CD8-positive, alpha-beta memory T cell (primary cell): ENCODE measurements at regions not wholly inside any gene's neighbourhood (a gene's known extent, or its start where the extent isn't known, plus 50 kb on each side); places are given as distances from the start of the nearest gene placed in this dataset.

Experiments used
- CTCF ChIA-PET: fragments of 350-600 bp; sonication (Branson Sonifier 250); formaldehyde crosslinking; loops from one replicate; lab custom pipeline; 2021; ENCODE audit warnings: antibody characterized with exemption; lab: Charles Lee
- POLR2A ChIA-PET: fragments of 350-600 bp; sonication (Branson Sonifier 250); formaldehyde crosslinking; loops from one replicate; lab custom pipeline; 2021; ENCODE audit warnings: antibody characterized with exemption; lab: Charles Lee
- DNase-seq, 5 donors: peaks; one replicate each; pipeline versions ENCODE4 v3.0.0 to v3.0.0-alpha.2; 2020 to 2022; ENCODE audit warnings: mixed read lengths in 1 of 5
- H3K27ac ChIP-seq: one replicate; pipeline ENCODE4 v1.7.0; 2013; ENCODE audit warnings: low read depth, mild to moderate bottlenecking, low read length, moderate library complexity
- H3K27me3 ChIP-seq: 2 replicates; pipeline ENCODE4 v1.7.0; 2013; ENCODE audit warnings: low read length, mild to moderate bottlenecking; ENCODE audit not compliant: insufficient read depth, poor library complexity, severe bottlenecking
- H3K36me3 ChIP-seq: 2 replicates; pipeline ENCODE4 v1.7.0; 2013; ENCODE audit warnings: mild to moderate bottlenecking, low read length, moderate library complexity; ENCODE audit not compliant: insufficient read depth
- H3K4me1 ChIP-seq: 2 replicates; pipeline ENCODE4 v1.7.0; 2013; ENCODE audit warnings: mild to moderate bottlenecking, low read length, moderate library complexity; ENCODE audit not compliant: insufficient read depth
- H3K4me3 ChIP-seq: 2 replicates; pipeline ENCODE4 v1.7.0; 2013; ENCODE audit warnings: mild to moderate bottlenecking, low read length
- H3K9me3 ChIP-seq: 2 replicates; pipeline ENCODE4 v1.7.0; 2013; ENCODE audit warnings: mild to moderate bottlenecking, low read length
- H3K27ac Mint-ChIP-seq, 8 donors: one replicate each; pipeline ENCODE4 v1.8.0; 2020 to 2021; ENCODE audit warnings: mixed read lengths in 8 of 8, mild to moderate bottlenecking in 6 of 8, inconsistent platforms in 3 of 8, moderate library complexity in 3 of 8
- H3K27me3 Mint-ChIP-seq, 2 donors: one replicate each; pipeline ENCODE4 v1.8.0; 2020 to 2021; ENCODE audit warnings: mixed read lengths in 2 of 2, mild to moderate bottlenecking in 1 of 2, moderate library complexity in 1 of 2
- H3K36me3 Mint-ChIP-seq, 3 donors: one replicate each; pipeline ENCODE4 v1.8.0; 2020 to 2021; ENCODE audit warnings: mixed read lengths in 3 of 3, inconsistent platforms in 1 of 3, mild to moderate bottlenecking in 1 of 3
- H3K4me1 Mint-ChIP-seq, 3 donors: one replicate each; pipeline ENCODE4 v1.8.0; 2020 to 2021; ENCODE audit warnings: mixed read lengths in 3 of 3, inconsistent platforms in 1 of 3, mild to moderate bottlenecking in 1 of 3
- H3K4me3 Mint-ChIP-seq, 7 donors: one replicate each; pipeline ENCODE4 v1.8.0; 2020 to 2021; ENCODE audit warnings: mixed read lengths in 7 of 7, mild to moderate bottlenecking in 6 of 7, moderate library complexity in 4 of 7, inconsistent platforms in 2 of 7
- H3K9me3 Mint-ChIP-seq, 5 donors: one replicate each; pipeline ENCODE4 v1.8.0; 2020 to 2022; ENCODE audit warnings: mixed read lengths in 5 of 5, mild to moderate bottlenecking in 3 of 5, moderate library complexity in 2 of 5, inconsistent platforms in 1 of 5

GRCh38 chr2:123808243-123808642 lies 216.8 kb upstream of the CNTNAP5 start:
- no peaks in the 10 kb centered on the region for H3K27me3 ChIP-seq
- CTCF ChIA-PET: no interaction called here
- no peak overlapping the region for H3K27ac Mint-ChIP-seq
- H3K36me3 Mint-ChIP-seq: no peaks in the 10 kb centered on the region
- no peaks in the 10 kb centered on the region for H3K4me1 ChIP-seq
- no peaks in the 10 kb centered on the region for H3K9me3 ChIP-seq
- no peaks in the 10 kb centered on the region for H3K4me1 Mint-ChIP-seq
- H3K4me3 ChIP-seq: no peak overlapping the region
- peaks cover 19 to 63% (median 38%) of the 10 kb centered on the region in 5 donors for H3K9me3 Mint-ChIP-seq
- POLR2A ChIA-PET: no interaction called here
- no peak for DNase-seq
- H3K36me3 ChIP-seq: no peaks in the 10 kb centered on the region
- H3K4me3 Mint-ChIP-seq: no peak overlapping the region
- H3K27ac ChIP-seq: no peak overlapping the region
- H3K27me3 Mint-ChIP-seq: no peaks in the 10 kb centered on the region

GRCh38 chr2:123811846-123812245 lies 213.2 kb upstream of the CNTNAP5 start:
- Mint-ChIP-seq H3K27me3 (no peaks in the 10 kb centered on the region), H3K9me3 (peaks cover 9 to 38% (median 25%) of the 10 kb centered on the region in 5 donors)
- CTCF ChIA-PET: no interaction called here

GRCh38 chr2:123816203-123816602 lies 208.9 kb upstream of the CNTNAP5 start:
- Mint-ChIP-seq H3K27me3 (no peaks in the 10 kb centered on the region), H3K4me1 (no peaks in the 10 kb centered on the region), H3K4me3 (no peak overlapping the region), H3K36me3 (no peaks in the 10 kb centered on the region), H3K27ac (no peak overlapping the region), H3K9me3 (peaks cover 6 to 25% (median 12%) of the 10 kb centered on the region in 5 donors)
- H3K4me1 ChIP-seq: no peaks in the 10 kb centered on the region
- H3K27ac ChIP-seq: no peak overlapping the region
- DNase-seq: no peak
- no peaks in the 10 kb centered on the region for H3K36me3 ChIP-seq
- no peak overlapping the region for H3K4me3 ChIP-seq
- H3K27me3 ChIP-seq: no peaks in the 10 kb centered on the region
- CTCF ChIA-PET: no interaction called here
- no peaks in the 10 kb centered on the region for H3K9me3 ChIP-seq
- POLR2A ChIA-PET: no interaction called here

More at GRCh38 chr2:123811846-123812245, 213.2 kb upstream of the CNTNAP5 start:
- H3K36me3 ChIP-seq: no peaks in the 10 kb centered on the region
- no peaks in the 10 kb centered on the region for H3K9me3 ChIP-seq
- POLR2A ChIA-PET: no interaction called here
- no peaks in the 10 kb centered on the region for H3K27me3 ChIP-seq
- no peaks in the 10 kb centered on the region for H3K36me3 Mint-ChIP-seq
- DNase-seq: no peak
- no peaks in the 10 kb centered on the region for H3K4me1 ChIP-seq
- no peak overlapping the region for H3K4me3 ChIP-seq
- no peak overlapping the region for H3K27ac Mint-ChIP-seq
- H3K4me1 Mint-ChIP-seq: no peaks in the 10 kb centered on the region
- H3K4me3 Mint-ChIP-seq: no peak overlapping the region
- H3K27ac ChIP-seq: no peak overlapping the region

GRCh38 chr2:123816928-123817327 lies 208.2 kb upstream of the CNTNAP5 start:
- POLR2A ChIA-PET: no interaction called here
- CTCF ChIA-PET: no interaction called here
- Mint-ChIP-seq H3K4me1 (no peaks in the 10 kb centered on the region), H3K36me3 (no peaks in the 10 kb centered on the region), H3K9me3 (peaks cover 1 to 20% (median 9%) of the 10 kb centered on the region in 5 donors), H3K27me3 (no peaks in the 10 kb centered on the region), H3K27ac (no peak overlapping the region), H3K4me3 (no peak overlapping the region)
- no peak for DNase-seq
- no peaks in the 10 kb centered on the region for H3K9me3 ChIP-seq
- no peaks in the 10 kb centered on the region for H3K27me3 ChIP-seq
- H3K36me3 ChIP-seq: no peaks in the 10 kb centered on the region
- H3K4me1 ChIP-seq: no peaks in the 10 kb centered on the region
- H3K4me3 ChIP-seq: no peak overlapping the region
- no peak overlapping the region for H3K27ac ChIP-seq

GRCh38 chr2:123826729-123827271 lies 198.3 kb upstream of the CNTNAP5 start:
- Histone ChIP-seq H3K27me3 (no peaks in the 10 kb centered on the region), H3K4me3 (no peak overlapping the region), H3K36me3 (no peaks in the 10 kb centered on the region), H3K4me1 (no peaks in the 10 kb centered on the region), H3K9me3 (no peaks in the 10 kb centered on the region), H3K27ac (no peak overlapping the region)
- H3K27ac Mint-ChIP-seq: no peak overlapping the region
- H3K4me1 Mint-ChIP-seq: no peaks in the 10 kb centered on the region
- H3K9me3 Mint-ChIP-seq: peaks cover 1 to 31% (median 16%) of the 10 kb centered on the region in 5 donors
- CTCF ChIA-PET: no interaction called here
- H3K27me3 Mint-ChIP-seq: peaks cover 0 to 1% of the 10 kb centered on the region in 2 donors
- no peak overlapping the region for H3K4me3 Mint-ChIP-seq
- DNase-seq: no peak
- POLR2A ChIA-PET: no interaction called here
- no peaks in the 10 kb centered on the region for H3K36me3 Mint-ChIP-seq

- Mint-ChIP-seq H3K27me3 (no peaks in the 10 kb centered on the region), H3K27ac (no peak overlapping the region), H3K4me3 (no peak overlapping the region), H3K36me3 (no peaks in the 10 kb centered on the region), H3K9me3 (peaks cover 10 to 41% (median 18%) of the 10 kb centered on the region in 5 donors), H3K4me1 (no peaks in the 10 kb centered on the region)
- H3K4me3 ChIP-seq: no peak overlapping the region
- no peak for DNase-seq
- H3K36me3 ChIP-seq: no peaks in the 10 kb centered on the region
- H3K27ac ChIP-seq: no peak overlapping the region
- ChIA-PET CTCF (no interaction called here), POLR2A (no interaction called here)
- no peaks in the 10 kb centered on the region for H3K4me1 ChIP-seq
- no peaks in the 10 kb centered on the region for H3K27me3 ChIP-seq
- H3K9me3 ChIP-seq: no peaks in the 10 kb centered on the region
Measured at GRCh38 chr2:123839326-123839725, 185.8 kb upstream of the CNTNAP5 start.

- no peaks in the 10 kb centered on the region for H3K36me3 Mint-ChIP-seq
- no peak for DNase-seq
- Histone ChIP-seq H3K4me3 (no peak overlapping the region), H3K27me3 (no peaks in the 10 kb centered on the region), H3K4me1 (no peaks in the 10 kb centered on the region), H3K27ac (no peak overlapping the region), H3K9me3 (no peaks in the 10 kb centered on the region), H3K36me3 (no peaks in the 10 kb centered on the region)
- H3K27ac Mint-ChIP-seq: no peak overlapping the region
- no peaks in the 10 kb centered on the region for H3K27me3 Mint-ChIP-seq
- H3K4me3 Mint-ChIP-seq: no peak overlapping the region
- peaks cover 10 to 43% (median 17%) of the 10 kb centered on the region in 5 donors for H3K9me3 Mint-ChIP-seq
- CTCF ChIA-PET: no interaction called here
- POLR2A ChIA-PET: no interaction called here
- no peaks in the 10 kb centered on the region for H3K4me1 Mint-ChIP-seq
Measured at GRCh38 chr2:123840016-123840415, 185.1 kb upstream of the CNTNAP5 start.

GRCh38 chr2:123840574-123840973 lies 184.5 kb upstream of the CNTNAP5 start:
- Mint-ChIP-seq H3K27me3 (no peaks in the 10 kb centered on the region), H3K27ac (no peak overlapping the region), H3K4me3 (no peak overlapping the region), H3K9me3 (peaks cover 10 to 43% (median 18%) of the 10 kb centered on the region in 5 donors), H3K36me3 (no peaks in the 10 kb centered on the region), H3K4me1 (no peaks in the 10 kb centered on the region)
- POLR2A ChIA-PET: no interaction called here
- H3K9me3 ChIP-seq: no peaks in the 10 kb centered on the region
- no peaks in the 10 kb centered on the region for H3K27me3 ChIP-seq
- H3K4me3 ChIP-seq: no peak overlapping the region
- CTCF ChIA-PET: no interaction called here
- H3K36me3 ChIP-seq: no peaks in the 10 kb centered on the region
- H3K27ac ChIP-seq: no peak overlapping the region
- no peak for DNase-seq
- no peaks in the 10 kb centered on the region for H3K4me1 ChIP-seq
